K562 (cell line): ENCODE measurements at regions not wholly inside any gene's neighbourhood (a gene's known extent, or its start where the extent isn't known, plus 50 kb on each side); places are given as distances from the start of the nearest gene placed in this dataset.

Source experiments
- CBX1 ChIP-seq: sonication (generic); IDR thresholded peaks from 2 replicates; pipeline ENCODE4 v1.6.1; 2016; ENCODE audit warnings: antibody characterized with exemption, low read depth, mild to moderate bottlenecking
- CBX2 ChIP-seq: fragments of 200-600 bp; sonication (generic); IDR thresholded peaks from one replicate; pipeline ENCODE4 v1.6.1; 2012; ENCODE audit warnings: mild to moderate bottlenecking, low read length, inconsistent platforms; ENCODE audit not compliant: insufficient read depth, poor library complexity, severe bottlenecking
- CGGBP1 ChIP-seq: fragments of 250-450 bp; sonication (Bioruptor Pico); IDR thresholded peaks from 2 replicates; pipeline ENCODE4 v1.9.0; 2021; ENCODE audit warnings: mild to moderate bottlenecking
- DEAF1 ChIP-seq: fragments of 450-650 bp; formaldehyde crosslinking; IDR thresholded peaks from 2 replicates; pipeline ENCODE4 v1.4.0; 2020; ENCODE audit warnings: mild to moderate bottlenecking, moderate library complexity
- ELF2 ChIP-seq: fragments of 250-450 bp; sonication (Bioruptor Pico); IDR thresholded peaks from 2 replicates; pipeline ENCODE4 v1.5.0; 2021; ENCODE audit warnings: mild to moderate bottlenecking
- GATAD2A ChIP-seq: fragments of 450-650 bp; IDR thresholded peaks from 2 replicates; pipeline ENCODE4 v1.6.1; 2017
- HMG20B ChIP-seq: fragments of 250-450 bp; sonication (Bioruptor Pico); IDR thresholded peaks from 2 replicates; pipeline ENCODE4 v1.5.0; 2021; ENCODE audit warnings: mild to moderate bottlenecking
- HOXB6 ChIP-seq: fragments of 250-450 bp; sonication (Bioruptor Pico); IDR thresholded peaks from 2 replicates; pipeline ENCODE4 v1.5.1; 2022; ENCODE audit warnings: mild to moderate bottlenecking, borderline replicate concordance
- MYBL2 ChIP-seq, 2 experiments: fragments of 450-650 bp in 1 of 2; sonication (generic) in 1 of 2; formaldehyde crosslinking in 1 of 2; IDR thresholded peaks; 2 replicates each; pipeline versions ENCODE4 v1.6.1 to v1.8.1; 2017 to 2022; ENCODE audit warnings: borderline replicate concordance in 1 of 2, inconsistent platforms in 1 of 2, low read depth in 1 of 2, mild to moderate bottlenecking in 1 of 2, missing genetic modification reagents in 1 of 2, moderate library complexity in 1 of 2
- OTX1 ChIP-seq: fragments of 450-650 bp; formaldehyde crosslinking; IDR thresholded peaks from 2 replicates; pipeline ENCODE4 v1.4.0; 2022; ENCODE audit warnings: mild to moderate bottlenecking
- PHB ChIP-seq: fragments of 250-450 bp; sonication (Bioruptor Pico); IDR thresholded peaks from 2 replicates; pipeline ENCODE4 v1.5.0; 2021
- SRSF3 ChIP-seq: fragments of 200-400 bp; formaldehyde crosslinking; IDR thresholded peaks from 2 replicates; pipeline ENCODE4 v1.6.1; 2016; ENCODE audit warnings: mild to moderate bottlenecking, low read length, moderate library complexity; ENCODE audit not compliant: insufficient read depth
- TAF7 ChIP-seq: fragments of 450-650 bp; IDR thresholded peaks from 2 replicates; pipeline ENCODE4 v1.6.1; 2016; ENCODE audit warnings: missing genetic modification characterization, missing compliant biosample characterization
- TFAM ChIP-seq: fragments of 250-450 bp; sonication (Bioruptor Pico); conservative IDR thresholded peaks from 2 replicates; pipeline ENCODE4 v1.5.0; 2021; ENCODE audit warnings: mild to moderate bottlenecking, moderate library complexity
- U2AF2 ChIP-seq: fragments of 200-400 bp; formaldehyde crosslinking; optimal IDR thresholded peaks from 2 replicates; pipeline ENCODE3; 2017; ENCODE audit warnings: low read depth, mild to moderate bottlenecking, low read length
- ZBTB40 ChIP-seq, 2 experiments: fragments of 450-650 bp in 1 of 2; sonication (generic) in 1 of 2; formaldehyde crosslinking in 1 of 2; IDR thresholded peaks; 2 replicates each; pipeline versions ENCODE4 v1.7.1 to v1.9.0; 2016 to 2022; ENCODE audit warnings: inconsistent platforms in 1 of 2, mild to moderate bottlenecking in 1 of 2, missing genetic modification reagents in 1 of 2
- ZNF165 ChIP-seq: fragments of 250-450 bp; sonication (Bioruptor Pico); IDR thresholded peaks from 2 replicates; pipeline ENCODE4 v1.4.0; 2020; ENCODE audit warnings: borderline replicate concordance
- ZNF239 ChIP-seq: fragments of 250-450 bp; sonication (Bioruptor Pico); IDR thresholded peaks from 2 replicates; pipeline ENCODE4 v1.4.0; 2020; ENCODE audit warnings: mild to moderate bottlenecking

- TF ChIP-seq ZBTB40 (IDR thresholded peaks at IDR 0.05) (no peak), ZBTB40 (CRISPR knock-in tag; IDR thresholded peaks at IDR 0.05) (no peak), HOXB6 (CRISPR knock-in tag) (no peak), ELF2 (no peak), ZNF239 (CRISPR knock-in tag) (peak; percentile 10; the same call in 1 of the 2 replicates), CBX1 (no peak), U2AF2 (no peak), CGGBP1 (no peak), GATAD2A (peak; percentile 86; the same call in 1 of the 2 replicates), TAF7 (tag) (no peak), HMG20B (CRISPR knock-in tag) (no peak), CBX2 (no peak), PHB (CRISPR knock-in tag) (no peak), ZNF165 (CRISPR knock-in tag) (no peak), TFAM (no peak), SRSF3 (no peak), OTX1 (CRISPR knock-in tag) (no peak), DEAF1 (CRISPR knock-in tag) (no peak), MYBL2 (IDR thresholded peaks at IDR 0.05; ENCODE audit: low read depth) (no peak), MYBL2 (CRISPR knock-in tag; IDR thresholded peaks at IDR 0.05; ENCODE audit: borderline replicate concordance) (no peak)
Measured at GRCh38 chr20:53750827-53751619, 157.4 kb upstream of the ZNF217 start (continued).
